HUES6 (cell line): ENCODE measurements at regions not wholly inside any gene's neighbourhood (a gene's known extent, or its start where the extent isn't known, plus 50 kb on each side); places are given as distances from the start of the nearest gene placed in this dataset.

Source experiments
- H3K27ac ChIP-seq: 2 replicates; pipeline ENCODE4 v1.7.0; 2013; ENCODE audit warnings: low read depth, mild to moderate bottlenecking, low read length, inconsistent platforms
- H3K27me3 ChIP-seq: 2 replicates; pipeline ENCODE4 v1.6.1; 2013; ENCODE audit warnings: low read length; ENCODE audit not compliant: control insufficient read depth, insufficient read depth
- H3K36me3 ChIP-seq: 2 replicates; pipeline ENCODE4 v1.6.1; 2013; ENCODE audit warnings: low read length; ENCODE audit not compliant: control insufficient read depth, insufficient read depth
- H3K4me1 ChIP-seq: 2 replicates; pipeline ENCODE4 v1.6.1; 2013; ENCODE audit warnings: low read length; ENCODE audit not compliant: control insufficient read depth, insufficient read depth
- H3K4me3 ChIP-seq: 2 replicates; pipeline ENCODE4 v1.5.1; 2013; ENCODE audit warnings: low read depth, low read length
- H3K9ac ChIP-seq: one replicate; pipeline ENCODE4 v1.6.1; 2013; ENCODE audit warnings: mild to moderate bottlenecking, low read length
- H3K9me3 ChIP-seq: 2 replicates; pipeline ENCODE4 v1.6.1; 2013; ENCODE audit warnings: low read depth, low read length; ENCODE audit not compliant: control insufficient read depth, insufficient read depth

DNA sequence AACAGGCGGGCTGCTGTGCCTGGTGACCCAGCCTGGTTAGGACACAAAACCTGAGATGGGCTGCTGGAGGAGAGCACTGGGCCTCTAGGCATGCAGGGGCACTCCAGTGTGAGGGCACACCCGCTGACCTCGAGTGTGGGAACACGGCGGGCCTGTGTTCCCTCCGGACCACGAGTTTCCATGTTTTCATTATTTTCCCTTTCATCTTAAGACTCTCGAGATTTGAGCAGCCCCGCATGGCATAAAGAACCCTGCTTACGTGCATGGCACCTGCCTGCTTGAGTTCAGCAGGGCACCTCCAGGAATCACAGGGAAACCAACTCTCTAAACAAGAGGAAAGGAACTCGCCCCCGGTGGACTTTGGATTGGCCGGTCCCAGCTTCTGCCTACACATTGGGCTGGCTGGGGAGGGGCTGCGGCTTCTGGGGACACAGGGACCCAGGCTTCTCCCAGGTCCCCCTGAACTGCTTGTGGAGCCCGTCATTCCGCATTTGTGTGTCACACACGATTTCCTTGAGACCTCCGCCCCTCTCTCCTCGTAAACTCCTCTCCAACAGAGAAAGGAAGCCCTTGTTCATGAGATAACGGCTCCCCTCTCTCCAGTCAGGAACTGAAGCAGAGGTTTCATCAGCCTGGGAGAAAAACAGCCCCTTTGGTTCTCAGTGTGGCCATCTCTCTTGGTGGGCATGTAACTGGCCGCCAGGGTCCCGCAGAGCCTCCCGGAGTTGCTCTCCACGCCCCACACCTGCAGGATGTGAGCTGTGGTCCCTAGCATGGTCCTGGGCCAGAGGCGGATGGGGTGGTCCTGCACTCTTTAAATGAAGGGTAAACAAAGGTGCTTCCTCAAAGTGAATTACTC is 181.8 kb downstream of the TTLL2 start:
- H3K4me3 ChIP-seq, result no peak overlapping the region

DNA sequence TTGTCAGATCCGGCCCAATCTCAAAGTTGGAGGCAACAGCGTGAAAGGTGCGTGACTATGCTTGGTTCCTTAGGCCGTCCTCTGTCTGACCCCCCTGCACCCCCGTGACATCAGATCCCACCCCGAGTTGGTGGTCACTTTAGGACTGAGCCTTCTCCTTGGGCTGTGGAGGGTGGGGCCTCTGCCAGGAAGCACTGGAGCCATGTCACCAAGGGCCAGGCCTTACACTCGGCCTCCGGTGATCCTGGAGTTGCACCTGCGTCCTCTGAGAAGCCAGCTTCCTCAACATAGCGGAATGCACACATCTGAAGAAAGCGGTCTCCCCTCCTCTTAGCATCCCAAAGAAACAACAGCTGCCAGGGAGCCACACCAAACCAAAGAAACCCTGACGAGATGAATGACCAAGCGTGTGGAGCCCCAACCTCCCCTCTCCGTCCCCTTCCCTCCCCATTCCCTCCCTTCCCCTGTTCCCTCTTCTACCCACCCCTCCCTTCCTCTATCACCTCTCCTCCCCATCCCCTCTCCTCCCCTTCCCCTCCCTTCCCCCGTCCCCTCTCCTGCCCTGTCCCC is 182.6 kb downstream of the TTLL2 start:
- Histone ChIP-seq H3K27me3 (peaks cover 6% of the 10 kb centered on the region; the same call in 1 of the 2 replicates), H3K4me1 (no peaks in the 10 kb centered on the region), H3K27ac (no peak overlapping the region), H3K9me3 (no peaks in the 10 kb centered on the region), H3K9ac (no peak overlapping the region), H3K36me3 (no peaks in the 10 kb centered on the region), H3K4me3 (no peak overlapping the region)

More for the DNA sequence above, 181.8 kb downstream of the TTLL2 start:
- no peak overlapping the region for H3K27ac ChIP-seq
- no peak overlapping the region for H3K9ac ChIP-seq
- peaks cover 6% of the 10 kb centered on the region; the same call in 1 of the 2 replicates for H3K27me3 ChIP-seq
- H3K9me3 ChIP-seq, result no peaks in the 10 kb centered on the region
- H3K4me1 ChIP-seq, result no peaks in the 10 kb centered on the region; the same call in 1 of the 2 replicates
- H3K36me3 ChIP-seq, result no peaks in the 10 kb centered on the region

DNA sequence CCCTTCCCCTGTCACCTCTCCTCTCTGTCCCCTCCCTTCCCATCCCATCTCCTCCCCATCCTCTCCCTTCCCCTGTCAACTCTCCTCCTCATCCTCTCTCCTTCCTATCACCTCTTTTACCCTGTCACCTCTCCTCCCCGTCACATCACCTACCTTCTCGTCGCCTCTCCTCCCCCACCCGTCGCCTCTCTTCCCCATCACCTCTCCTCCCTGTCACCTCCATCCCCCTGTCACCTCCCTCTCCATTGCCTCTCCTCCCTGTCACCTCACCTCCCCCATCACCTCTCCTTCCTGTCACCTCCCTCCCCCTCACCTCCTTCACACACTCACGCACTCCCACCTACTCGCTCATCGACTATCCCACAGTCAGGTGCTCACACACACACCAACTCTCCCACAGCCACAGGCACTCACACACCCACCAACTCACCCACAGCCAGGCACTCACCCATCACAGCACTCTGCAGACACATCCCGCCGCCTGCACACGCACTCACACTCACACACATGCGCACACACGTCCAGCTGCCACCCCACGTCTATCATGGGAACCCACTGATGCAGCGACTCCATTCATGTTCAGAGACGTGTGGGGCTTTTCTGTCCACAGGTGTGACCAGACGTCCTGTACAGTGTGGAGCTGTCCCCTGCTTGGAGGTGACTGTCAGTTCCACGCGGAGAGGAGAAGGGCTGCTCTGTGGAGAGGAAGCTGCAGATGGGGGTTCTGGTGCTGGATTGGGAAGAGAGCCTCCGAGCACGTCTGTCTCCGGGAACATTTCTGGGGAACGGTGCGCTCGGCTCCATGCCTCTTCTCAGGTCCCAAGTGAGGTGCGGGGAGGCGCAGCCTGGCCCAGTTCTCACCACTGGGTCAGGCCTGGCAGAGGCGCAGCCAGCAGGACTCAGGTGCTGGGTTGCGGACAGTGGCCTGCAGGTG is 184.3 kb downstream of the TTLL2 start:
- Histone ChIP-seq H3K27ac (no peak overlapping the region), H3K9me3 (no peaks in the 10 kb centered on the region), H3K9ac (no peak overlapping the region), H3K27me3 (peaks cover 6% of the 10 kb centered on the region; the same call in 1 of the 2 replicates), H3K4me3 (no peak overlapping the region), H3K36me3 (no peaks in the 10 kb centered on the region), H3K4me1 (no peaks in the 10 kb centered on the region)

- no peaks in the 10 kb centered on the region for H3K36me3 ChIP-seq
- no peaks in the 10 kb centered on the region for H3K4me1 ChIP-seq
- no peak overlapping the region for H3K4me3 ChIP-seq
- H3K9ac ChIP-seq, result no peak overlapping the region
- H3K27me3 ChIP-seq, result peaks cover 6% of the 10 kb centered on the region; the same call in 1 of the 2 replicates
- no peak overlapping the region for H3K27ac ChIP-seq
- no peaks in the 10 kb centered on the region for H3K9me3 ChIP-seq
Observed at GRCh38 chr6:167509853-167510220, 185.0 kb downstream of the TTLL2 start.

GRCh38 chr6:167510648-167511047 is 185.8 kb downstream of the TTLL2 start:
- Histone ChIP-seq H3K4me1 (no peaks in the 10 kb centered on the region), H3K36me3 (no peaks in the 10 kb centered on the region), H3K4me3 (no peak overlapping the region)

GRCh38 chr6:167512696-167513375 is 187.9 kb downstream of the TTLL2 start:
- H3K4me1 ChIP-seq, result no peaks in the 10 kb centered on the region
- H3K36me3 ChIP-seq, result no peaks in the 10 kb centered on the region
- no peak overlapping the region for H3K4me3 ChIP-seq
- no peak overlapping the region for H3K27ac ChIP-seq
- H3K9ac ChIP-seq, result no peak overlapping the region
- no peaks in the 10 kb centered on the region for H3K9me3 ChIP-seq
- peaks cover 6% of the 10 kb centered on the region; the same call in 1 of the 2 replicates for H3K27me3 ChIP-seq

More at GRCh38 chr6:167510648-167511047, 185.8 kb downstream of the TTLL2 start:
- peaks cover 6% of the 10 kb centered on the region; the same call in 1 of the 2 replicates for H3K27me3 ChIP-seq
- no peaks in the 10 kb centered on the region for H3K9me3 ChIP-seq
- H3K9ac ChIP-seq, result no peak overlapping the region
- H3K27ac ChIP-seq, result no peak overlapping the region

- Histone ChIP-seq H3K27ac (no peak overlapping the region), H3K4me1 (no peaks in the 10 kb centered on the region), H3K4me3 (no peak overlapping the region), H3K27me3 (peaks cover 6% of the 10 kb centered on the region; the same call in 1 of the 2 replicates), H3K9me3 (no peaks in the 10 kb centered on the region), H3K36me3 (no peaks in the 10 kb centered on the region), H3K9ac (no peak overlapping the region)
Observed at GRCh38 chr6:167513778-167514177, 188.9 kb downstream of the TTLL2 start.

DNA sequence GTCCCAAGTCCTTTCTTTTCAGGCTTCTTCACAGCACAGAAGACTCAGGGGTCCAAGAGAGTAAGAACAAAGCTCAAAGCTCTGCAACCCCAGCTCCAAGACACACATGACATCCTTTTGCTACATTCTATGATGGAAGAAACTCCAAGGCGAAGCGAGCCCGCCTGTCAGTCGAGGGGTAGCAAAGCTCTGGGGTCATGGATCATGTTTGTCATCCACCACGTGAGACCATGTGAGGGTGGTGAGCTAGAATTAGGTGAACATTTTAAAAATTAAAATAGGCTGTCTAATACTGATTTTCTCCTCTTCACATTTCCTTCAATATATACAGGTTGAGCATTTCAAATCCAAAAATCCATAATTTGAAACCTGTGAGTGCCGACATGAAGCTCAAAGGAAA is 189.6 kb downstream of the TTLL2 start:
- Histone ChIP-seq H3K27ac (no peak overlapping the region), H3K27me3 (no peaks in the 10 kb centered on the region), H3K4me1 (no peaks in the 10 kb centered on the region), H3K9me3 (no peaks in the 10 kb centered on the region), H3K36me3 (no peaks in the 10 kb centered on the region), H3K4me3 (no peak overlapping the region), H3K9ac (no peak overlapping the region)

- no peaks in the 10 kb centered on the region for H3K4me1 ChIP-seq
Observed at GRCh38 chr6:167515873-167516507, 191.1 kb downstream of the TTLL2 start.

More at GRCh38 chr6:167515873-167516507, 191.1 kb downstream of the TTLL2 start:
- Histone ChIP-seq H3K36me3 (no peaks in the 10 kb centered on the region), H3K27ac (no peak overlapping the region), H3K4me3 (no peak overlapping the region), H3K9ac (no peak overlapping the region), H3K27me3 (no peaks in the 10 kb centered on the region), H3K9me3 (no peaks in the 10 kb centered on the region)
